ENCODE measurements at regions not wholly inside any gene's neighbourhood (a gene's known extent, or its start where the extent isn't known, plus 50 kb on each side); places are given as distances from the start of the nearest gene placed in this dataset.

DNA sequence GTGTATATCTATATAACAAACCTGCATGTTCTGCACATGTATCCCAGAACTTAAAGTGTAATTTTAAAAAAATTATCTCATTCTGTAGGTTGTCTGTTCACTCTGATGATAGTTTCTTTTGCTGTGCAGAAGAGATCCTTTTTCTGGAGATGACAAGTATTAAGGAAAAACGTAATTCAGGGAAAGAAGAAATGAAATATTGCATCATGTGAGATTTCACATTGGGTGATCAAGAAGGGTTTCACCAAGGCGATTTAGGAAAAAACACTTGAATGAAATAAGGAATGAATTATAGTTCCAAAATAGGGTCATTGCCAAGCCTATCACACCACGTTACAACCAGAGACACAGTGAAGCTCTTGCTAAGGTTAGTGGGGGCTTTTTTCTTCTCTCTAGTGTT is 227.9 kb downstream of the HNRNPD start:
- no peak for TF ChIP-seq EZH2 (IDR thresholded peaks at IDR 0.05; ENCODE audit: low read length)
- TF ChIP-seq, protein P1, sequence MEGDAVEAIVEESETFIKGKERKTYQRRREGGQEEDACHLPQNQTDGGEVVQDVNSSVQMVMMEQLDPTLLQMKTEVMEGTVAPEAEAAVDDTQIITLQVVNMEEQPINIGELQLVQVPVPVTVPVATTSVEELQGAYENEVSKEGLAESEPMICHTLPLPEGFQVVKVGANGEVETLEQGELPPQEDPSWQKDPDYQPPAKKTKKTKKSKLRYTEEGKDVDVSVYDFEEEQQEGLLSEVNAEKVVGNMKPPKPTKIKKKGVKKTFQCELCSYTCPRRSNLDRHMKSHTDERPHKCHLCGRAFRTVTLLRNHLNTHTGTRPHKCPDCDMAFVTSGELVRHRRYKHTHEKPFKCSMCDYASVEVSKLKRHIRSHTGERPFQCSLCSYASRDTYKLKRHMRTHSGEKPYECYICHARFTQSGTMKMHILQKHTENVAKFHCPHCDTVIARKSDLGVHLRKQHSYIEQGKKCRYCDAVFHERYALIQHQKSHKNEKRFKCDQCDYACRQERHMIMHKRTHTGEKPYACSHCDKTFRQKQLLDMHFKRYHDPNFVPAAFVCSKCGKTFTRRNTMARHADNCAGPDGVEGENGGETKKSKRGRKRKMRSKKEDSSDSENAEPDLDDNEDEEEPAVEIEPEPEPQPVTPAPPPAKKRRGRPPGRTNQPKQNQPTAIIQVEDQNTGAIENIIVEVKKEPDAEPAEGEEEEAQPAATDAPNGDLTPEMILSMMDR (optimal IDR thresholded peaks at IDR 0.05 in 1 of 3, IDR thresholded peaks at IDR 0.05 in 1 of 3, conservative IDR thresholded peaks at IDR 0.05 in 1 of 3; ENCODE audit: extremely low read depth in 1 of 3, insufficient read depth in 2 of 3, low read length in 3 of 3): no peak

Data from keratinocyte (primary cell).